ENCODE measurements at regions not wholly inside any gene's neighbourhood (a gene's known extent, or its start where the extent isn't known, plus 50 kb on each side); places are given as distances from the start of the nearest gene placed in this dataset.

DNA sequence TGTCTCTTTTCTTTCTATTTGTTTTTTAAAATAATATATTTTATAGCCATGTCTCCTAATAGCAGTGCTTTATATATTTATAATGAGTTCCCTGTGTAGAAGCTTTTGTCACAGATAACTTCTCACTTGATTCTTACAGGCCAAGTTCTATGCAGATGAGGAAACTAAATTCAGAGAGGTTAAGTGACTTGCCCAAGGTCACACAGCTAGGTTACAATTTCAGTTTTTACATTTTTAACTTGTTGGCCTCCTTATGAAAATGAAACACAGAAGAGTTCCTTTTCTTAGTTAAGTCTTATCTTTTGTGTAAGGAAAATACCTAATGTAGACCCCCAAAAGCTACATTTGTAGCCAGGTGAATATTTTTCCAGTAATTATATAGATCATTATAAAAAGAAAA, 83.3 kb upstream of the SOX2 start:
- TF ChIP-seq, protein P1, sequence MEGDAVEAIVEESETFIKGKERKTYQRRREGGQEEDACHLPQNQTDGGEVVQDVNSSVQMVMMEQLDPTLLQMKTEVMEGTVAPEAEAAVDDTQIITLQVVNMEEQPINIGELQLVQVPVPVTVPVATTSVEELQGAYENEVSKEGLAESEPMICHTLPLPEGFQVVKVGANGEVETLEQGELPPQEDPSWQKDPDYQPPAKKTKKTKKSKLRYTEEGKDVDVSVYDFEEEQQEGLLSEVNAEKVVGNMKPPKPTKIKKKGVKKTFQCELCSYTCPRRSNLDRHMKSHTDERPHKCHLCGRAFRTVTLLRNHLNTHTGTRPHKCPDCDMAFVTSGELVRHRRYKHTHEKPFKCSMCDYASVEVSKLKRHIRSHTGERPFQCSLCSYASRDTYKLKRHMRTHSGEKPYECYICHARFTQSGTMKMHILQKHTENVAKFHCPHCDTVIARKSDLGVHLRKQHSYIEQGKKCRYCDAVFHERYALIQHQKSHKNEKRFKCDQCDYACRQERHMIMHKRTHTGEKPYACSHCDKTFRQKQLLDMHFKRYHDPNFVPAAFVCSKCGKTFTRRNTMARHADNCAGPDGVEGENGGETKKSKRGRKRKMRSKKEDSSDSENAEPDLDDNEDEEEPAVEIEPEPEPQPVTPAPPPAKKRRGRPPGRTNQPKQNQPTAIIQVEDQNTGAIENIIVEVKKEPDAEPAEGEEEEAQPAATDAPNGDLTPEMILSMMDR (IDR thresholded peaks at IDR 0.05), result no peak
- TF ChIP-seq POLR2AphosphoS5 (IDR thresholded peaks at IDR 0.05), result no peak
- no peak for TF ChIP-seq POLR2A (IDR thresholded peaks at IDR 0.05)
- no peak for TF ChIP-seq EP300 (IDR thresholded peaks at IDR 0.05)
